Fibroblast of villous mesenchyme (primary cell): ENCODE measurements at regions not wholly inside any gene's neighbourhood (a gene's known extent, or its start where the extent isn't known, plus 50 kb on each side); places are given as distances from the start of the nearest gene placed in this dataset.

ENCODE experiments used
- DNase-seq: peaks from one replicate; pipeline ENCODE4 v3.0.0-alpha.2; 2010; ENCODE audit warnings: low read depth
- H3K4me3 ChIP-seq: 2 replicates; pipeline ENCODE4 v1.5.1; 2011; ENCODE audit warnings: low read depth, mild to moderate bottlenecking, low read length
- CTCF ChIP-seq: IDR thresholded peaks from 2 replicates; pipeline ENCODE4 v1.5.1; 2012; ENCODE audit warnings: low read depth, mild to moderate bottlenecking, low read length; ENCODE audit not compliant: insufficient read depth

DNA sequence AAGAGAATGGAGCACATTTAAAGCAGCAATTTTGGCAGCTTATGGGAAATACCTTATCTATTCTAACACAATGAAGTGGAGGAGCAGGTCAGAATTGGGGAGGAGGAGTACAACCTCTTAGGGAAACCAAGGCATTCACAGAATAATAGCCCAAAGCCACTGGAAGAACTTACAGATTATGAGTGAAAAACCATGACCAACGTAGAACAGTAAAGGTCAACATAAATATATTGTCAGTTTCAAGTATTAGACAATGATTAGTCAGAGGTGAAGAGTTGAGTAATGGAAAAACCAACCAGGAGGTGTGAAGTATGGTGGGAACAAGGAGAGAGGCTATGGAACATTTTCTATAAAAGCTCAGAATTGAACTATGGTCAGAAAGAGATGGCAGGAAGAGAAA is 304.3 kb upstream of the SP4 start:
- no peak overlapping the region for H3K4me3 ChIP-seq
- TF ChIP-seq CTCF: no peak
- DNase-seq: no peak

DNA sequence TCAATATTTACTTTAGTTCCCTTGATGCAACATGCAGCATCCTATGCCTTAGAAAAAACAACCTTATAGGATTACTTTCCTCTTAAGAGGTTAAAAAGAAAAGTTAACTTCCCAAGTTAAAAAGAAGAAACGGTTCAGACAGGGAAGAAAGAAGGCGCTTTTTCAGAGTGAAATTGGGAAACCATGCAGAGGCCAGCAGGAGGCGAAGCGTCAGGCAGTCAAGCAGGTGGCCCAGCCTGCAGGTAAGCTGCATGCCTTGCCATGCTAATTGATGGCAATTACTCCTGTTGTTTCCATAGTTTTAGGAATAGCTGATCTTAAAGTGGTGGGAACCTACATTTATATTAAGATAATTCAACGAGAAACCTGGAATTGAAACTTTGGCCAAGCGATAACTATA is 302.6 kb upstream of the SP4 start:
- no peak overlapping the region for H3K4me3 ChIP-seq
- DNase-seq: no peak
- no peak for TF ChIP-seq CTCF

DNA sequence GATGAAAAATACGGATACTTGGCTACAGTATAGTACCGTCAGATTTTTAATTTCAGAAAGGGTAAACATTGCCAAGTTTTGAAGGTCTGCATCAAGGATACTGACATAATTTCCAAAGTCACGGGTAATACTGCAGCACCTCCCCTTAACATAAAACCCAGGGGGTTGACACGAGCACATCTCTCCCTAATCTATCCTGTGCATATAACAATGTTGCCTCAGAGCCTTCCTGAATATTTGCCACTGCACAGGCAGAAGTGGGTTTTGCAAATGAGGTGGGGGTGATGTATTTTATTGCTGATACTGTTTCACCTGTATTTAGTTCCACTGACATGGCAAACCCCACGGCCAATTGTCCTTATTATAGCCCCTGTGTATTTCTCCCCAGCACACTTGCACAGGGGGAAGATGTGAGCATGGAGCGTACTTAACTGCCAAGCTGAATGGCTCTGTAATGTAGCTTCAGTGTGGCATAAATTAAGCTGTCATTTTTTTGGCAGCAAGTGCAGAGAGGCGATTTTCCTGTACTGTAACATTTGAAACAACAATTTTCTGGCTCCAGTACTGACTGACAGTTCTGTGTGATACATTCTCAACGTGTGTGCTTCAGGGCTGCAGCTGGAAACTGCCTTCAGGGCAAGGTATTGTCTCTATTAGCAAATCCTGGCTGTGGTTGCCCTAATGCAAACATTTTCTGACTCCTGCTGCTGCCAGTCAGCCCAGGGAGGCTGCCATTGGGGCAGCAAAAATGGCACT is 299.6 kb upstream of the SP4 start:
- no peak for TF ChIP-seq CTCF
- DNase-seq: no peak
- H3K4me3 ChIP-seq: no peak overlapping the region

DNA sequence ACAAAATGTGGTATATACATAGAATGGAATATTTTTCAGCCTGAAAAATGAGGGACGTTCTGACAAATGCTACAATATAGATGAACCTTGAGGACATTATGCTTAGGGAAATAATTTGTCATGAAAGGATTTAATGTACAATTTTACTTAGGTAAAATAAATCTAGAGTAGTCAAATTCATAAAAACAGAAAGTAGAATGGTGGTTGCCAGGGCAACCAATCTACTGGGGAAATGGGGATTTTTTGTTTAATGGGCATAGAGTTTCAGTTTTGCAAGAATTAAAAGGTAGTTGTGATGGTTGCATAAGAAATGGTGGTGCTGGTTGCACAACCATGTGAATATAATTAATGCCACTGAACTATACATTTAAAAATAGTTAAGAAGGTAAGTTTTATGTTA is 296.0 kb upstream of the SP4 start:
- TF ChIP-seq CTCF: no peak
- no peak for DNase-seq
- no peak overlapping the region for H3K4me3 ChIP-seq

DNA sequence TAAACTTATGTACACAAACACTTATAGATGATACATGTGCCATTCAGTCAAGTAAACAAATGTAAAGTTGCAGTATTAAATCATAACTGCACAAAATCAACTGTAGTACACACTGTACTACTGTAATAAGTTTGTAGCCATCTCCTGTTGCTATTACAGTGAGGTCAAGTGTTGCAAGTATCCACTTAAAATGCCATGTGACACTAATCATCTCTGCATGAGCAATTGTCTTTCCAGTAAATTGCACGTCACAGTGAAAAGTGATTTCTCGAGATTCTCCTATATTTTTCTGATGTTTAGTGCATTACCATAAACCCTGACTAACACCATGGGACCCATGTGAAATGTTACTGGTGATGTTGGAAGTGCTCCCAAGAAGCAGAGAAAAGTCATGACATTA is 293.3 kb upstream of the SP4 start:
- TF ChIP-seq CTCF: no peak
- DNase-seq: no peak
- H3K4me3 ChIP-seq: no peak overlapping the region

GRCh38 chr7:21135437-21135836 is 292.4 kb upstream of the SP4 start:
- no peak for DNase-seq
- TF ChIP-seq CTCF: no peak
- no peak overlapping the region for H3K4me3 ChIP-seq

GRCh38 chr7:21137640-21138039 is 290.2 kb upstream of the SP4 start:
- TF ChIP-seq CTCF: no peak
- no peak for DNase-seq
- no peak overlapping the region for H3K4me3 ChIP-seq
